ENCODE measurements at regions not wholly inside any gene's neighbourhood (a gene's known extent, or its start where the extent isn't known, plus 50 kb on each side); places are given as distances from the start of the nearest gene placed in this dataset.
A peak's percentile ranks its signal among the peaks of the same experiment; 100 is the strongest.

DNA sequence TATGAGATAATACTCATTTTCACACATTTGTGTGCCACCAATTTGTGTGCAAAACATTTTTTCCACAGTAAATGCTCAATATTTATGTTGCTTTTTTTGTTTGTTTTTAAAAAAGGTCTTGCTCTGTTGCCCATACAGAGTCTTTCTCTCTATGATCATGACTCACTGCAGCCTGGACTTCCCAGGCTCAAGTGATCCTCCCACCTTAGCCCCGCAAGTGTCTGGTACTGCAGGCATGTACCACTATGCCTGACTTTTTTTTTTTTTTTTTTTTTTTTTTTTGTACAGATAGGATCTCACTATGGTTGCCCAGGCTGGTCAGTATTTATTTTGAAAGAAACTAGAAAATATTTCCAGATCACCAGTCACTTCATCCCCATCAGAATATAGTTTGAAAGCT, 297.8 kb upstream of the GYPC start:
- DNase-seq (ENCODE audit: low read depth in 2 of 2): no peak
- H3K4me3 ChIP-seq (replicated peaks in 1 of 2; ENCODE audit: low read depth in 2 of 2, low read length in 2 of 2): no peak overlapping the region
- TF ChIP-seq, protein P1, sequence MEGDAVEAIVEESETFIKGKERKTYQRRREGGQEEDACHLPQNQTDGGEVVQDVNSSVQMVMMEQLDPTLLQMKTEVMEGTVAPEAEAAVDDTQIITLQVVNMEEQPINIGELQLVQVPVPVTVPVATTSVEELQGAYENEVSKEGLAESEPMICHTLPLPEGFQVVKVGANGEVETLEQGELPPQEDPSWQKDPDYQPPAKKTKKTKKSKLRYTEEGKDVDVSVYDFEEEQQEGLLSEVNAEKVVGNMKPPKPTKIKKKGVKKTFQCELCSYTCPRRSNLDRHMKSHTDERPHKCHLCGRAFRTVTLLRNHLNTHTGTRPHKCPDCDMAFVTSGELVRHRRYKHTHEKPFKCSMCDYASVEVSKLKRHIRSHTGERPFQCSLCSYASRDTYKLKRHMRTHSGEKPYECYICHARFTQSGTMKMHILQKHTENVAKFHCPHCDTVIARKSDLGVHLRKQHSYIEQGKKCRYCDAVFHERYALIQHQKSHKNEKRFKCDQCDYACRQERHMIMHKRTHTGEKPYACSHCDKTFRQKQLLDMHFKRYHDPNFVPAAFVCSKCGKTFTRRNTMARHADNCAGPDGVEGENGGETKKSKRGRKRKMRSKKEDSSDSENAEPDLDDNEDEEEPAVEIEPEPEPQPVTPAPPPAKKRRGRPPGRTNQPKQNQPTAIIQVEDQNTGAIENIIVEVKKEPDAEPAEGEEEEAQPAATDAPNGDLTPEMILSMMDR (IDR thresholded peaks at IDR 0.05; ENCODE audit: low read depth, low read length): no peak

DNA sequence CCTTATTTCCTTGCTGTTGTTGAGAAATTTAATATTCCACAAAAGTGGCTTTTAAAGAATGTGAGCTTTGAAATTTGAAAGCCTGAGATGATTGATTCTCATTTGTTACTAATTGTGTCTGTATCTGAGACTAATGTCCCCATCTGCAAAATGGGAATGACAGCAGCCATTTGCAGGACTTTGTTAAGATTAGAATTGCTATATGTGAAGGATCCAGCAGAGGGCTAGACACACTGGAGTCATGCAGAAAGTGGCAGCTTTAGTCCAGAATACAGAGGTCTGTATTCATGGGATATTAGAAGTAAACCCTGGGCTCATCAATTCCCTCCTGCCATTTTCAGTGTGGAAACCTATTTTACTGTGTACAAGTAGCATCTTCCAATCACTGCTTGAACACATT, 296.5 kb upstream of the GYPC start:
- TF ChIP-seq, protein P1 (IDR thresholded peaks at IDR 0.05; ENCODE audit: low read depth, low read length): no peak
- no peak overlapping the region for H3K4me3 ChIP-seq (replicated peaks in 1 of 2; ENCODE audit: low read depth in 2 of 2, low read length in 2 of 2)
- peak; percentile 8 to 17 for DNase-seq (ENCODE audit: low read depth in 2 of 2)

DNA sequence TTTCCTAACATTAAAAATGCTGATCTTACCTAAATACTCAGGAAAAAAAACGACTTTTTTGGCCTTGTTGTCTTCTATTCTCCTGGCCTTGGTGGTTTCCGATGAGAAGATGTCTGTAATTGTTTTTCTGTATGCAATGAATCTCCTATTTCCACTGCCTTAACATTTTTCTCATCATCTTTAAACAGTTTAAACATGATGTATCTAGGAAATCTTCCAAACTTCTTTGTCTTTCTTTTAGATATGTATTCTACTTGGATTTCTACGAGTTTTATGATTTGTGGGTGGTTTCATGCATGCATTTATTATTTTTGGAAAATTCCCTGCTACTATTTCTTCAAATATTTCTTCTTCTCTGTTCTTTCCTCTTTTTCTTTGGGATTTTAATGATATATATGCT, 288.6 kb upstream of the GYPC start:
- DNase-seq (ENCODE audit: low read depth in 2 of 2): no peak
- TF ChIP-seq, protein P1 (IDR thresholded peaks at IDR 0.05; ENCODE audit: low read depth, low read length): no peak
- H3K4me3 ChIP-seq (replicated peaks in 1 of 2; ENCODE audit: low read depth in 2 of 2, low read length in 2 of 2): no peak overlapping the region

DNA sequence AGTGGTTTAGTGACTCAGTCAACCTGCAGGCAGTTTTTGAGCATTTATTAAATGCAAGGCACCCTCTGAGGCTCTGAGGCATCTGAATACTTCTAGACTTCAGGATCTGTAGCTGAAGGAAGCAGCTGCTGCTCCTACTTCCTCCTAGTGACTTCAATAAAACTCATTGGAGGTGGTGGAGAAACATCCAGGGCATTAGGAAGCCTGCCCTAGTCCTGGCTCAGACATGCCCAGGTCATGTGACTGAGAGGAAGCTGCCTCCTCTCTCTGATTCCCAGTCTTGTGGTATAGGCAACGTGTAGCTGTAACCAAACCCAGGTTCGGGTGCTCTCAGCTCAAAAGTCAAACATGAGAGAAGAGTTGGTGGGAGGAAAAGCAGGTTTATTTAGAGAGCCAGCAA, 287.2 kb upstream of the GYPC start:
- no peak for DNase-seq (ENCODE audit: low read depth in 2 of 2)
- TF ChIP-seq, protein P1 (IDR thresholded peaks at IDR 0.05; ENCODE audit: low read depth, low read length): no peak
- H3K4me3 ChIP-seq (replicated peaks in 1 of 2; ENCODE audit: low read depth in 2 of 2, low read length in 2 of 2): no peak overlapping the region

DNA sequence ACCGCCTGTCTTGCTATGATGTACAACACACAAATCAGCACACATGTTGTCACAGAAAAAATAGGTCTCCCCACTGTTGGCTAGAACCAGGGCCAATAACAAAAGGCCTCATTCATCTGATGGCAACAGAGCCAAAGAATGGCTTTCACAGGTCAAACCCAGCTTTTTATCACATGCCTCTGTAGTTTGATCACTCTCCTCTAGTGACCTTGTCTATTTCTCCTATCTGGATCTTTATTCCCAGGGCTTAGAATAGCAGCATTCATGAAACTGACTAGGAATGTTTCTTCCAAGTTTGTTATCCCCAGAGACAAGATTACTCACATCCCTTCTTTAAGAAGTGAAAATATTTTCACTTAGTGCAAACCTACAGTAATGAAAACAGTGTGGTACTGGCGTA, 285.8 kb upstream of the GYPC start:
- TF ChIP-seq, protein P1 (IDR thresholded peaks at IDR 0.05; ENCODE audit: low read depth, low read length): no peak
- peak; percentile 4 to 9 for DNase-seq (ENCODE audit: low read depth in 2 of 2)
- no peak overlapping the region for H3K4me3 ChIP-seq (replicated peaks in 1 of 2; ENCODE audit: low read depth in 2 of 2, low read length in 2 of 2)

DNA sequence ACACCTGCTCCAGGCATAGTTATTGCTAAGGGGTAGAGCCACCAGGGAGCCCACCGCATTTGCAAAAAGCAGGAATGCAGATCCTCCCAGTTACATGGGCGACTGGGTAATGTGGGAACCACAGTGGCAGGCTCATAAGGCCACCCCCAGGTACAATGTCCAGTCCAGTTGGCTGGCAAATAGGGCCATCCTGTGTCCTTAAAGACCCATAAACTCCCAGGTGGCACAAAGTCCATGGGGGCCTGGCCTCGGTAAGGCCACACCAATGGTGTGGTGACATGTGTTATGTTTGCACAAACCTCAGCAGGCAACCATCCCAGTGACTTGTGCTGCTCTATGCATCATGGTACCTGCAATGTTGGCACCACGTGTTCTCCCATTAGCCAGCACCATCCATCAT, 283.6 kb upstream of the GYPC start:
- TF ChIP-seq, protein P1 (IDR thresholded peaks at IDR 0.05; ENCODE audit: low read depth, low read length): no peak
- DNase-seq (ENCODE audit: low read depth in 2 of 2): no peak
- no peak overlapping the region for H3K4me3 ChIP-seq (replicated peaks in 1 of 2; ENCODE audit: low read depth in 2 of 2, low read length in 2 of 2)

DNA sequence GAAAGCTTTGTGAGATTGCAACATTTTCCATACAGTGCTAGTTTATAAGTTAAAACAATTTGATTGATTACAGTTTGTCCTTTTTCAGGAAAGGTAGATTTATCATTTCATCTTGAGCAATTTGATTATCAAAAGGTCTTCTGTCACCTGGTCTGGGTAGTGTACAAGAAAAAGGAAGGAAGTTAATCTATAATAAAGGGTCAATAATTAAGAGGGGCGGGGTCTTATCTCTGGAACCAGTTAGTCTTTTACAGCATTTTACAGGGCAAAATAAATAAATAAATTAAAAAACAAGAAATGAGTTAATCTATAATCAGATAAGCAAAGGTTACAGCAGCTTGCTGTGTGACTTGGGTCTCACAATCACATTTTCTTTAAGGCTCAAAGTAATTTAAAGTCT, 277.8 kb upstream of the GYPC start:
- no peak overlapping the region for H3K4me3 ChIP-seq (replicated peaks in 1 of 2; ENCODE audit: low read depth in 2 of 2, low read length in 2 of 2)
- TF ChIP-seq, protein P1 (IDR thresholded peaks at IDR 0.05; ENCODE audit: low read depth, low read length): no peak
- no peak for DNase-seq (ENCODE audit: low read depth in 2 of 2)
